CD1c-positive myeloid dendritic cell (primary cell): ENCODE measurements at regions not wholly inside any gene's neighbourhood (a gene's known extent, or its start where the extent isn't known, plus 50 kb on each side); places are given as distances from the start of the nearest gene placed in this dataset.

ENCODE experiments used
- DNase-seq: peaks from one replicate; pipeline ENCODE4 v3.0.0-alpha.2; 2016; ENCODE audit errors: extremely low spot score

DNA sequence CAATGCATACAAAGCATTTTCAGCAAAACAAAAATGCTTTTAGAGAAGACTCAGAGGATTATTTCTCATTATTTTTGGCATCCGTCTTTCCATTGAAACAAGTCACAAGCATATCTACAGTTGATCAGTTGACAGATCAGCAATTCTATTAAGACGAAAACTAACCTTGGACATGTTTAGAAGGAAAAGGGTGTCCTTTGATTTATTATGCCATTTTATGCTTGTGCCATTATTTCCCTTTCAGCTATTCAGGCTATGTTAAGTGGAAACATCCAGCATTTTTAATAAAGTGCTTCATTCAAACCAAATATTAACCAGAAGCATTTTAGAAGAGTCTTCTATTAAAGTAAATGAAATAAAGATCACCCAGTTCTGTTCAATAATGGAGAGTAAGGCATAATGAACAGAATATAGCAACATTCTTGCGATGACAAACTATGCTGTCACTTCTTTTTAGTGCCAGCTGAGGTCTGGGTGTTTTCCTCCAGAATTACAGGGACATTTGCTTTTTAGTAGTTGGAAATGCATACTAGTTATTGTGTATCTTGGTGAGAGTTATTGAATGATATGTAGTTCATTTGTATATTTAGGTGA is 481.4 kb downstream of the PLA2G4A start:
- no peak for DNase-seq

DNA sequence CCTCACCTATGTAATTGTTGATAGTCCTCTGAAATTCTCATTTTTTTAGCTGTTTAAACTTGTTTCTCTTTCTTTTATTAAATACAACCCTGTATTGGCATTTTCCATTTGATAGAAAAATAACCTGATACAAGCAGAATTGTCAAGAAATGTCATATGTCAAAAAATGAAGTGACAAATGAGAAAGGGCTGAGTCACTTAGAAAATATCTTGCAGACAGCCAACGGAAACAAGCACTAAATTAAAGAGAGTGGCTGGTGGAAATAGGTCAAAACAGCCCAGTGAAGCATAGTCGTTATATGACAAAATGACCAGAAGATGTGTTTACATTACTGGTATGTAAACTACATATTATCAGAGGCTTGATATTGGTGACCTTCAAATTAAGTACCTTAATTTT is 484.4 kb downstream of the PLA2G4A start:
- DNase-seq = no peak

DNA sequence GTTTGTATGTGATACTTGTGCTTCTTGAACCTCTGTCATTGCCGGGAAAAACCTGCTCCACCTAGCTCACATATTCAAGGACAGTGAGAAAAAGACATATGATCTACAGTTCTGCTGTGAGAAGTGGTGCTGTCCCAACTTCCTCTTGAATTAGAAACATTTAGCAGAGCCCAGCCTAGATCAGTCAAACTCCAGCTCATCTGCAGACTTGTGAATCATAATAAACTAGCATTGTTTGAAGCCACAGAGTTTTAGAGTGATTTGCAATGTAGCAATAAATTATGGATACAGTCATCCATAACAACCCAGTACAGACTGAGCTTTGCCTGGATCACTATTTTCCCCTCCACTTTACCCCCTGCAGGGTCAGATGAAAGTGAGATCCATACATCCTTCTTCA is 497.8 kb downstream of the PLA2G4A start:
- DNase-seq = no peak

DNA sequence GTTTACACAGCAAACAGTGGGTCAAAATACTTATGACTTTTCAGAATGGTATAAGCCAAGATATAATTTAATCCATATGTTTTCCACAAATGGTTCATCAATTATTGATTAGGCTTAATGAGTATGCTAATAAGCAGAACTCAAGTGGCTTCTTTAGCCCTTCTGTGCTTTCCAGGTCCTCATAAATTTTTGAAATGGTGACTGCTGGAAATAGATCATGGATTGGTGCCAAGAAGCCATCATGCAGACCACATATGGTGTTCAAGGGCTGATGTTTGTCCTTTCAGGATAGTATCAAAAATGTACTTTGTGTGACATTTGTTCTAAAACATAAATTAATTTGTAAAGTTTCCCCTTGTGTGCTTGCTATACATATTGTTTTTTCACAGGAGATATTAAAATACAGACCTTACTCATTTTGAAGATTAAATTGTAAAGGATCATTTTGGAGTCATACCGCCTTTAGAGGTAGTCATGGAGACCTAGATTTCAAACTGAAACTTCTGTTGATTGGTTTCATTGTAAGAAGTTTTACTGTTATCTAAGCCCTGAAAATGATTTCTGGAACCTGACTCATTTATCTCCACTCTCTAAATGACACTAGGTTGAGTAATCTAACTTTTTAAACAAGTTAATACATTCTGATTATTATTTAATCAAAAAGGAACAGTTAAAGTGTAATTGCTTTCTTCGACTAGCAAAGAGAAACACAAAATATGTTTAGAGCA is 507.9 kb downstream of the PLA2G4A start:
- DNase-seq = no peak

DNA sequence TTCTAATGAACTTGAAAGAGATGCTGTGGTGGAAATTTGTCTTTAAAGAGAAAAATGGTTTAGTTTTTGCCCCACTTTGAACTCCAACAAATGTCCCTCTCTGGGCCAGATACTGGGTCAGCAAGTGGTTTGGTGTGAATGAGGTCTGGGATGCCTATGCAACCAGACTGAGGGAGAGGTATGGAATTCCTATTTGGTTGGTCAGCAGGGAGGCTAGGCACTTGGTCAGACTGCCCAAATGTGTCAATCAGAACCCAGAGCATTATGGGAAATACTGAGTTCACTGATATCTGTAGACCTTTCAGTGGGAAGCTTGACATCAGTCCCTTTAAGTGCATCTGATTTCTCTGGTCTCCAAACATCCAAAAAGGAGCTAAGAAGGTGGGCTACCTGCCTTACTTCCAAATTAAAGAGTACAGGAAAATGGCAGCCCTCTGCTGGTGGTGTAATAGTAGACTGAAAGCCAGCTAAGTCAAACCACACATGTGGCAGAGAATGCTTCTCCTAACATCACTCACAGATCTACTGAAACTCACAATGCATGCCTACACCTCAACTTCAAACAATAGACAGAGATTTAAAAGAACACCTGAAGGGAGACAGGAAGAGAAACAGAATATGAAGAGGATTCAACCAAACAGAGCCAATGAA is 510.1 kb downstream of the PLA2G4A start:
- no peak for DNase-seq

DNA sequence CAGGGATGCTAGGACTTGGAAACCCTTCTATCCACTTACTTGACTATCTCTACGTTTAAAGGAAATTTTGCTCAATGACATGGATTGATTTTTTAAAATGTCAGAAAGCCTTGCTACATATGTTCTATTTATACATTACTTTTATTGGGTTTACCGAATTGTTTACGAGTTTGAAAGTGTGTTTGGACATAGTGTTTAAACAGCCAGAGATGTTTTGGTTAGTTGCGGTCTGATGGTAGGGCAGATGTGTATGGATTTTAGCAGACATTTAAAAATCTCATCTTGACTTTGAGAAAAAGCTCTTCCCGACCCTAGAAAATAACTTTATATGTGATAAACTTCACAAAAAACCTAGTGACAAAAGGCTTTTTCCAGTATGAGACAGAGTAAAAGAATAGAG is 513.7 kb downstream of the PLA2G4A start:
- DNase-seq = no peak

DNA sequence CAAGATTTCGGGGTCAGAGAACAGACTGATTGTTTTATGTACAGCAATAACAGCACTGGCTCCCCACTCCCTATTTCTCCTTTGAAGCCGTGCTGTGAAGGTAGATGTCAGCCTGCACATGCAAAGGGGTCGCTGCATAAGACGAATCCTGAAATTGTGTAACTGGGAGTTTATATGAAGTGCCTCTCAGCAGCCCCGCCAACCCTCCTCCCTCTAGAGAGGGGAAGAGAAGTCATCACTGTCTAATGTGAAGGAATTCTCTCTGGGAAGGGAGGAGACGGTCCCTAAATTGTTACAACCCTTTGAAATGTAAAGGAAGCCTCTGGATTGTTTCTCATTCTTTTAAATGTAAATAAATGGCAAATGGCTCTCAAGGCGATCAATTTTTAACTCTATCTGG is 545.3 kb downstream of the PLA2G4A start:
- DNase-seq = no peak

DNA sequence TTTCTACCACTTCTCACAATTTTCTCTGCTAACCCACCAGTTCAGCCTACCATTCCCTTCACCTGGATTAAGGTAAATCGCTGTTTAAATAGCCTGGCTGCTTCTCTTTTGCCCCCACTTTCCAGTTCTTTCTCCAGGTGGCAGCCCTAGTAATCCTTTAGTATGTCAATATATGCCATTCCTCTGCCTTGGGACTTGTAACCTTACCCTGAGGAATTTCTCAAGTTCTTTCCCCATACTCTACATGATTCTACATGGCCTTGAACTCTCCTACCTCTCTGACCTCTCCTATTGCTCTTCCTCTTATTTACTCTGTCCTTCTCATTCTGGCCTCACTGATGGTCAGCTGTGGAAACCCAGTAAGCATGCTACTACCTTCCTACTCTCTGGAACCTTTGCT is 546.0 kb downstream of the PLA2G4A start:
- DNase-seq = no peak

DNA sequence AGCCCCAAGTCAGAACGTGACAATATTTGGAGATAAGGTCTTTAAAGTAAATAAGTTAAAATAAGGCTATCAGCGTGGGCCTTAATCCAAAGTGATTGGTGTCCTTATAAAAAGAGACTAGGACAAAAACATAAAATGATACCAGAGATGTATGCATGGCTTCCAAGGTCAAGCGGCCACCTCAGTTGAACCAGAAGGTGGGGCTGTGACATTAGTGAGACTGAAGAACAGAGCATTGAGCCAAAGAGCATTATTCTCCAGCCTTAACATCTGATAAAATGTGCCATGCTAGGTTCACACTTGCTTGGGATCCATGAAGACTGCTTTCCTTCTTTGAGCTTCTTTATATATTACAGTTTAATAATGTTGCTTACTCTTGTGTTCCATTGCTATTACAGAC is 554.6 kb downstream of the PLA2G4A start:
- no peak for DNase-seq

DNA sequence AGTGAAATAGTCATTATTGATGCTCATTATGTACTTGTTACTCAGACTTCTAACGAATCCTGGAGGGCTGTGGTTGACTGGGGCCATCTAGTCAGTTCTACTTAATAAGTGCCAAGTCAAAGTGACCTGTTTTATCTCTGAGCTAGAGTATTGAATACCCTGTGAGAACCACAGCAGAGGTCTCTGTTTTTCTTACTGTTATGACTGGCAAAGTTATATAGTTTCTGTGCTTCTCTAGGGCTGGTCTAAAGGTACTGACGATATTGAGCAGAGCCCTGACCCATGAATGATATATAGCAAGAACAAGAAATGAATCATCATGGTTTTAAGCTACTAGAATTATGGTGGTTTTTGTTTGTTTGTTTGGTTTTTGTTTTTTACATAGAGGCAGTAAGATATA is 555.8 kb downstream of the PLA2G4A start:
- no peak for DNase-seq

DNA sequence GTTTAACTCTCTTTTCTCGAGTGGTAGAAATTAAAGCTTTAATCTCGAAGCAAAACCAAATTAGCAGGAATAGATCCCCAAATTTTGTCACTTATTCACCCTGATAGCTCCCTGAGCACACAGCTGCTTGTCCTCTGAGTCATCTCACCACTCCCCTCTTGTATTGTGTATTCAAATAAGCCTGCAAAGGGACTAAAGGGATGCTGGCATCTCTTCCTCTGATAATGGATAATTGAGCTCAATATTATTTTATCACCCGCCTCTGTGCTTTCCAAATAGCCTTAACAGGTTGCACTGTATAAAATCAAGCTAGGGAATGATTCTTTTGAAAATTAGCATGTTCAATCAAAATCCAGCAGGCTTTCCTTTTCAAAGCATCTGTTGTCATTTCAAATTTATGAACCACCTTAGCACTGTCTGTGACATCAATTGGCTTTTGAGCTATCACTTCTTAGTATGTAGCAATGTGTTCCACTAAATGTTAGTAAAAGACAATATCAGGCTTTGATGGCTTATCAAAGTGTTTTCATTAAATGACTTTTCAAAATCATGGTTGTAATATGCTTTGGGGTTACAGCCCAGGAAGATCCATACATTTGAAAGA is 561.6 kb downstream of the PLA2G4A start:
- DNase-seq = no peak

DNA sequence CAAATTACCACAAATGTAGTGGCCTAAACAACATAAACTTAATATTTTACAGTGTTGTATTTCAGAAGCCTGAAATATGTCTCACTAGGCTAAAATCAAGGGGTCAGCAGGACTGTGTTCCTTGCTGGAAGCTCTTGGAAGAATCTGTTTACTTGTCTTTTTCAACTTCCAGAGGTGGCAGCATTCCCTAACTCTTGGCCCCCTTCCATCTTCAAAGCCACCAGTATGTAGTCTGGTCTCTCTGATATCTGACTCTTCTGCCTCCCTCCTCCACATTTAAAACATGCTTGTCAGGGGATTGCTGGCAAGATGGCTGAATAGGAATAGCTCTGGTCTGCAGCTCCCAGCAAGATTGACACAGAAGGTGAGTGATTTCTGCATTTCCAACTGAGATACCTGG is 567.5 kb downstream of the PLA2G4A start:
- DNase-seq = no peak

DNA sequence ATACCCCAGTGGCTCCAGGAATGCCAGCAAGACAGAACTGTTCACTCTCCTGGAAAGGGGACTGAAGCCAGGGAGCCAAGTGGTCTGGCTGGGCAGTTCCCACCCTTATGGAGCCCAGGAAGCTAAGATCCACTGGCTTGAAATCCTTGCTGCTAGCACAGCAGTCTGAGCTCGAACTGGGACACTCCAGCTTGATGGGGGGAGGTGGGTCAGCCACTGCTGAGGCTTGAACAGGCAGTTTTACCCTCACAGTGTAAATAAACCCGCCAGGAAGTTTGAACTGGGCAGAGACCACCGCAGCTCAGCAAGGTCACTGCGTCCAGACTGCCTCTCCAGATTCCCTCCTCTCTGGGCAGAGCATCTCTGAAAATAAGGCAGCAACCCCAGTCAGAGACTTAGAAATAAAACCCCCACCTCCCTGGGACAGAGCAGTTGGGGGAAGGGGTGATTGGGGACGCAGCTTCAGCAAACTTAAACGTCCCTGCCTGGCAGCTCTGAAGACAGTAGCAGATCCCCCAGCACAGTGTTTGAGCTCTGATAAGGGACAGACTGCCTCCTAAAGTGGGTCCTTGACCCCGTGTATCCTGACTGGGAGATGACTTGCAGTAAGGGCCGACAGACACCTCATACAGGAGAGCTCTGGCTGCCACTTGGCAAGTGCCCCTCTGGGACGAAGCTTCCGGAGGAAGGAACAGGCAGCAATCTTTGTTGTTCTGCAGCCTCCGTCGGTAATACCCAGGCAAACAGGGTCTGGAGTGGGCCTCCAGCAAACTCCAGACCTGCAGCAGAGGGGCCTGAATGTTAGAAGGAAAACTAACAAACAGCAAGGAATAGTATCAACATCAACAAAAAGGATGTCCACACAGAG is 568.4 kb downstream of the PLA2G4A start:
- no peak for DNase-seq

DNA sequence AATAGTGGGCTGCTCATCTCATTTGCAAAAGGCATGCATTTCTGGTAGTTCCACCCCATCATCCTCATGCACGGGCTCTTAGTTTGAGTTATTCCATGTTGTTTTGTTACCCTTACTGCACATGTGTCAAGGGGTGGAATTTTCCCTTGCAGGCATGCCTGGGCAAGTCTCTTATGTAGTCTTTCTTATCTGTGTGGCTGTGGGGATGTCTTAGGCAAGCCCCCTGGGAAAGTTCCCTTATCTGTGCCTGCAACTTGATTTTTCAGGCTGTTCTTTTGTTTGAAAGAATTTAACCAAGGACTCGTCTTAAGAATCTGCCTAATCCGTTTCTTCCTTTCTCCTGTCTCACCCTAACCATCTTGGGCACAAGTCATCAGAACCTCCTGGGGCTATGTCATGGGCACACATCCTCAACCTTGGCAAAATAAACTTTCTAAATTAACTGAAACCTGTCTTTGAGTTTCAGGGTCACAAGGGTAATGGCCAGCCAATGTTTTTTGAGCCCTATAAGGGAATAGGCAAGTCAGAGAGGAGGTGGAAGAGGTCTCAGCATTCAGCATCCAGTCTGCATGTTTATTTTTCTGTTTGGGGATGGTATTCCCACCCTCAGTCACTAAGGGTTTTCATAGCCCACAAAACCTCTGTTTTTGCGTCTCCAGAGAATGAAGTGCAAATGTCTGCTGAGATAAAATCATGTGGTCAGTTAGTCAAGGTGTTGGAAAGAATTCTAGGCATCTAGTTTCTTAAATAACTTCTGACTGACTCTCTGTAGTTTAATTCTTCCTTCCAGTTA is 579.7 kb downstream of the PLA2G4A start:
- DNase-seq = no peak

DNA sequence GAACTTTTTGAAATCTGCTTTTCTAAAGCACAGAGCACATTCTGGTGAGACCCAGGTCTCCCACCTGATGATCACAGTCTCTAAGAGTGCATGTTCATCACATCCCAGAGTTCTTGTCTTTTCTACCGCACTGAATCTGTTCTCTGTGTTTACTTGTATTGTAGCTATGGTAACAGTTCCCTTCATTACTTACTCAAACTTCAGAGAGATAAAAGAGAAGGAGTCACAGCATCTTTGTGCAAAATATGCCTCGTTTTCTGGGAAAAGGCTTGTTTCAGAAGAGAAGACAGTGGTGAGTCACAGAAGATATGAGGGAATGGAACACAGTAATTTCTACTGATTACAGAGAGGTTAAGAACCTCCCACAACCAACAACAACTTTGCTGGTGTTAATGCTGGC is 580.6 kb downstream of the PLA2G4A start:
- no peak for DNase-seq

DNA sequence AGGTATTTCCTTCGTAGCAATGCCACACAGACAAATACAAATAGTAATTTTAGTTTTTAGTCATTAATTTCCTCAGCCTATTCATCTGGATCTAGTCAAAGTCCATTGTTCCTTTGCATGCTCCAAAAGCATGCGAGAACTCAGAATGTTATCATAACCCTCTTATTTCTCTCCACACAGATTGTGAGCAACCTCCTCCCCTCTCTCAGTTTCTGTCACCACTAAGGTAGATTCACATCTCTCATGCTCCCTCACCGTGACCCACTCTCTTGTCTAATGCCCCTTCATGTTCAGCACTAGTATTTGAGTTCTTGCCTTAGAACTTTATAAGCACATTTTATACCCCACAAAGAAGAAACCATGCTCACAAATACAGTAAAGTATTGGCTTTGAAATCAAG is 582.4 kb downstream of the PLA2G4A start:
- no peak for DNase-seq

DNA sequence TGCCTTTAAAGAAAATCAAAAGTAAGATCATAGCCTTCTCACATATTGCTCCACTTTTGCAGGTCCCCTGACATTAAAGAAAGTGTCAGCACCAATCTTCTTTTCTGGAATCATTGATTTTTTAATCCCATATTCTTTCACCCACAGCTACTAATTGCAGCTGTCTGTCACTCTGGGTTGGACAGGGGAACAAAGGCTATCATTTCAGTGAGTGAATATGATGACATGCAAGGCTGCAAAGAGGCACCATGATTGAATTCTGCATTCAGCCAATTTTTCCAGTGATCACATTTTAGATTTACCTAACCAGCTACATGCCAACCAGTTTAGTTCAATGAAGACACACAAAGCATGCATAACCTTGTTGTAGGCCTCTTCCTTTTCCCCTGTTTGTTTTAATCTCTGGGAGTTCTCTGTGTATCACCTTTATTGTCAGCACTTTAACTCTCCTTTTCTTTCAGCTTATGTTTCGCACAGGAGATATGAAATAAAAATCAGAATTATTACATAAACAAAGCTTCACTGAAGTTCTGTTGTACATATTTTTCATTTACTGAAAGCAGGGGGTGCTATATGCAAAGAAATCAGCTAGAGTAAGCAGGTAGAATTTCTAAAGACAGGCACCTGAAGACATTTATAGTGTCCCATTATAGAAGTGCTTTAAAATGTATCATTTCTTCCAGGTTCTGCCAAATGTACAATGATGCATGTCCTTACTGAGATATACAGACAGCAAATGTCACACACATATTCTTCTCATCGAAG is 584.8 kb downstream of the PLA2G4A start:
- DNase-seq = no peak

DNA sequence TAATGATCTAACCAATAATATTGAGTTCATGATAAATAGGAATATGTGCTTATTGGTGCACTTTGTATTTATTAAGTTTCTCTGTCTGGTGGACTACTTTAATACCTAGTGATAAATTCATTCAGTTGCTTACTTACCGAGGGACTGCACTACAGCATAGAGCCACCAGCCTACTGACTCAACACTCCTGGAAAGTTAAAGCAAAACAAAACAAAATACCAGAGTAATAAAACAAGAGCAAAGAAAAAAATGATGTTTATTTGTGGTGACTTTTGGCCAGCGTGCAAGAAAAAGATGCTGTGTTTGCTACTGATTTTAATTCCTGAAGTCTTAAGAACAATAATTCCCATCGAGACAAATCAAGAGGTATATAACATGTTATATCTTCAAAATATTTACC is 586.3 kb downstream of the PLA2G4A start:
- no peak for DNase-seq

DNA sequence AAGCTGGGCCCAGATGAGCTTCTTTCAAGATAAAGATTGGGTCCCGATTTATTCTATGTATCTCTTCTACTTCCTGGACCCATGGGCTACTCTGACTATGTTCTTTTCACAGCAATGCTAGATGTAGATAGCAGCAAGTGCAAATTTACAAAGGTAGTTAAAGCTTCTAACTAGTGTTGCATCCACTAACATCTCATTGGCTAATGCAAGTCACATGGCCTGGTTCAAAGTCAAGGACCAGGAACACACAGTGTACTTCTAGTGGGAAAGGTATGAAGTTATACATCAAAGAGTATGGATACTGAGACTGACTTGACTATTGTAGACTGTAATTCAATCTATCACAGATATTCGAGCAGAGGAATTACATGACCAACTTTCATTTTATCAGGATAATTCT is 588.8 kb downstream of the PLA2G4A start:
- DNase-seq = no peak

DNA sequence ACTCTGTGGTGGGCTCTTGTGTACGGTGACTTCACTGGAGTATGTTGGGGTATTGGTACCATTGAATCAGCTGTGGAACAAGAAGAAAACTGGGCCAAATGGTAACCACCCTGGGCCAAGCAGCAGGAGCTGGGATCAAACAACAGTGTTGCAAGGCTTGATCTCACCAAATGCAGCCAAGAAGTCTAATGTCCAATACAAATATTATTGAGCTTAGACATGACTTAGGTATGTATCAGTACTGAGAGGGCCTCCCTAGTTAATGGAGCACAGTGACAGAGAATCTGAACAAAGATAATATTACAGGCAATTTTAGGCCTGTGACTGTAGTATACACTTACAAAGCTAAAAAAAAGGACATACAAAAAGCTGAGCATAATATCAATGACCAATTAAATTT is 604.8 kb downstream of the PLA2G4A start:
- no peak for DNase-seq
